LNCAP (cell line): ENCODE measurements at regions not wholly inside any gene's neighbourhood (a gene's known extent, or its start where the extent isn't known, plus 50 kb on each side); places are given as distances from the start of the nearest gene placed in this dataset.

Experiments
- CTCF ChIP-seq: fragments of 450-650 bp; IDR thresholded peaks from 2 replicates; pipeline ENCODE4 v1.5.1; 2017; ENCODE audit warnings: mild to moderate bottlenecking

GRCh38 chr7:21076054-21076453 lies 289.4 kb upstream of the SP8 start:
- TF ChIP-seq CTCF: no peak

- TF ChIP-seq CTCF: no peak
Observed at GRCh38 chr7:21076574-21076973, 289.9 kb upstream of the SP8 start.

GRCh38 chr7:21077602-21078001 lies 290.9 kb upstream of the SP8 start:
- no peak for TF ChIP-seq CTCF

- TF ChIP-seq CTCF: no peak
Observed at GRCh38 chr7:21084286-21084685, 297.6 kb upstream of the SP8 start.

GRCh38 chr7:21086688-21087087 lies 300.0 kb upstream of the SP8 start:
- no peak for TF ChIP-seq CTCF

- no peak for TF ChIP-seq CTCF
Observed at GRCh38 chr7:21089653-21090052, 303.0 kb upstream of the SP8 start.

GRCh38 chr7:21092766-21093702 lies 306.3 kb upstream of the SP8 start:
- no peak for TF ChIP-seq CTCF
